GM21390 (cell line): ENCODE measurements at regions not wholly inside any gene's neighbourhood (a gene's known extent, or its start where the extent isn't known, plus 50 kb on each side); places are given as distances from the start of the nearest gene placed in this dataset.

ENCODE experiments used
- ATAC-seq: cut with Tn5 transposase; IDR thresholded peaks from one replicate; pipeline ENCODE4 v1.9.1; 2021; ENCODE audit not compliant: unreplicated experiment

DNA sequence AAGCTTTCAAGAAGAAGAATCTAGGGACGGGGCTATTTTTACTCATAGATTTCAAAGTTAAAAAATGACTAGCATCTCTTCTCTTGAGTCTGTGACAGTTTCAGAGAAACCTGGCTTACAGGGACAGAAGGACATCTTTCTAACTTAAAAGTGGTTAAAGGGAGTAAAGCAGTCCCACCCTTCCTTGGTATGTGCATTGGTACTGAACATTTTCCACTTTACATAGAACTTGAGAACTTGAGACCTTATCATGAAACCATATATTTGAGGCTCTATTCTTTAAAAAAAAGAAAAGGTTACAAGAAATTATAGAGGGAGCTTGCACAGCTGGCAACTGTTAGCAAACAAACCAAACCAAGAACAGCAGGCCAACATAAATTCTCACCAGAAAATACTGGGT, 73.4 kb upstream of the GAREM1 start:
- ATAC-seq: no peak

DNA sequence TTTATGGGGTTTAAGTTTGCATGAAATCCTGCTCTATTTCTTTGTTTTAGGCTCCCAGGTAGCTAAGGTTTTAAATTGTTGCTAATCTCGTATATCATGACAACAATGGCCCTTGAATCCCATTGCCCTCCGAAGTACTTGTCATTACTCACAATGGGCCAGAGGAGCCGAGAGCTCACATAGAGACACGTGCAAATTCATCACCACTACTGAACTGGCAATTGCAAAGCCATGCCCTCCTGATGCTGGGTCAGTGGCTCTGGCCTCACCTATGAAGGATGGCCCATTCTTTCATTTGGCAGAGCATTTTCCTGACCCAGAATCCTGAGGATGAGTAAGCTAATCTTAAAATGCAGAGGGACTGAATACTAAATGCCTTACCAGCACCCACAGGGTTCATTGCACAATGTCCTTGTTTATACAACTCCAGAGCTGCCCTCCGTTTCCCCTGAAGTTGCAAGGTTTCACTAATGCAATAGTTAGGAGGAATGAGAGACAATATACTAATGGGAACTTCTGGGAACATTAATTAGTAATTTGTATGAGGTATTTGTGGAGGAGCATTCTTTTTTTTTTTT, 71.6 kb upstream of the GAREM1 start:
- ATAC-seq: no peak

DNA sequence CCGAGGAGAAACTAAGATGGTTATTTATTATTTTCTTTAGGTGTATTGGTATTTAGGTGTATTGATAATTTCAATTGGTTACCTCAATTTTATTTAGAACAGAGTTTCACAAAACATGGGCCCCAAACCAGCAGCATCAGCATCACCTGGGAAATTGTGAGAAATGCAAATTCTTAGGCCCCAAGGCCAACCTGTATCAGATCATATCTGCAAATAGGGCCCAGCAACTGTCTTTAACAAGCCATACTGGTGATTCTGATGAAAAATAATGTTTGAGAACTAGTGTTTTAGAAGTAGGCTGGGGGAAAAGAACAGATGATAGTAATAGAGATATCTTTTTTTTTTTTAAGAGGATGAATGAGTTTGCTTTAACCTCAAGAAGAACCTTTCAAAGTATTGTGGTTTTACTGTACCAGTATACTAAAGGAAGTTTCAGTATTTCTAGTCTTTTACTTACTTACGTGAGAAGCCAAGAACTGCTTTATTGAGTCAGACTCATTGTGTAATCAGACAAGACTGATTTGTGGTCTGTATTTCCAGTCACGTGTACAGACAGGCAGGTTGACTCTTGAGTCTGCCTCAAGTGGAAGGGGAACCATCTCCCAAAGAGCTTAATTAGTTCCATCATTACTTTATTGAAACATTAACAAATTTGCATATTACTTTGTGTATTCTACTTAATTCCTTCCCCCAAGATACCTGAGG, 60.4 kb upstream of the GAREM1 start:
- ATAC-seq: peak; percentile 96

DNA sequence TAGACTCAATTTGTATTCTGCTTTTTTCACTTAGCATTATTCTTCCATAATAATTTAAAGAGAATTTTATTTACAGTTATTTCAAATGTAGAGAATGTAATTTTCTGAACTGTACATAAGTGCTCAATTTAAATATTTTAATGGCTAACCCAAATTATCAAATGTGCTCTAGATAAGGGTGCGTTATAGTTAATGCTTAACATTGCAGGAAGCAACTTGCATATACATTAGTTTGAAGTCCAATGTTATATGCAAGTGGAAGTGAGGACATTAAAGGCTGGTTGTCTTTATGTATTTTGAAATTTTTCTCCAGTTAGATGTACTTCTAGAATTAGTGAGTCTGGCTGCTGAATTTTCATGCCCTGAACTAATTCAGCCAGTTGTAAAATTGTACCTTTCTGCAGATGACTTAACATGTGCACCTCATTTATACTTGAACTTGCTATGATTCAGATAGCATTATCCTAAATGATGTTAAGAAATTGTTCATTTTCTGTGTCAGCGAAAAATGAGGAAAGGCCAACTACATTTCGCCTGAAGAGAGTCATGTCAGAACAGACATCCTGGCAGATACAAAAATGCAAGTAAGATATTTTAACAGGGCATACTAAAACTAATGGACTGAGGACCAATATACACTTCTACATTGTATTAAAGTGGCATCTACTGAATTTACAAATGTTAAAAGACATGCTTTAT, 59.2 kb upstream of the GAREM1 start:
- ATAC-seq: no peak

- no peak for ATAC-seq
Observed at GRCh38 chr18:32520771-32521170, 50.1 kb upstream of the GAREM1 start.
